ENCODE measurements at regions not wholly inside any gene's neighbourhood (a gene's known extent, or its start where the extent isn't known, plus 50 kb on each side); places are given as distances from the start of the nearest gene placed in this dataset.

GRCh38 chr5:8517456-8517855 is 648.5 kb downstream of the MTRR start:
- TF ChIP-seq, protein P1, sequence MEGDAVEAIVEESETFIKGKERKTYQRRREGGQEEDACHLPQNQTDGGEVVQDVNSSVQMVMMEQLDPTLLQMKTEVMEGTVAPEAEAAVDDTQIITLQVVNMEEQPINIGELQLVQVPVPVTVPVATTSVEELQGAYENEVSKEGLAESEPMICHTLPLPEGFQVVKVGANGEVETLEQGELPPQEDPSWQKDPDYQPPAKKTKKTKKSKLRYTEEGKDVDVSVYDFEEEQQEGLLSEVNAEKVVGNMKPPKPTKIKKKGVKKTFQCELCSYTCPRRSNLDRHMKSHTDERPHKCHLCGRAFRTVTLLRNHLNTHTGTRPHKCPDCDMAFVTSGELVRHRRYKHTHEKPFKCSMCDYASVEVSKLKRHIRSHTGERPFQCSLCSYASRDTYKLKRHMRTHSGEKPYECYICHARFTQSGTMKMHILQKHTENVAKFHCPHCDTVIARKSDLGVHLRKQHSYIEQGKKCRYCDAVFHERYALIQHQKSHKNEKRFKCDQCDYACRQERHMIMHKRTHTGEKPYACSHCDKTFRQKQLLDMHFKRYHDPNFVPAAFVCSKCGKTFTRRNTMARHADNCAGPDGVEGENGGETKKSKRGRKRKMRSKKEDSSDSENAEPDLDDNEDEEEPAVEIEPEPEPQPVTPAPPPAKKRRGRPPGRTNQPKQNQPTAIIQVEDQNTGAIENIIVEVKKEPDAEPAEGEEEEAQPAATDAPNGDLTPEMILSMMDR (optimal IDR thresholded peaks at IDR 0.05 in 1 of 3, IDR thresholded peaks at IDR 0.05 in 1 of 3, conservative IDR thresholded peaks at IDR 0.05 in 1 of 3; ENCODE audit: extremely low read depth in 1 of 3, insufficient read depth in 2 of 3, low read length in 3 of 3) = no peak
- no peak for TF ChIP-seq EZH2 (IDR thresholded peaks at IDR 0.05; ENCODE audit: low read length)

Measured in keratinocyte (primary cell).